ENCODE measurements at regions not wholly inside any gene's neighbourhood (a gene's known extent, or its start where the extent isn't known, plus 50 kb on each side); places are given as distances from the start of the nearest gene placed in this dataset.
"Not testable (repeated sequence)": the region's sequence is repeated elsewhere in the genome, so short reads cannot be mapped to it uniquely, and the experiment has no call there.

DNA sequence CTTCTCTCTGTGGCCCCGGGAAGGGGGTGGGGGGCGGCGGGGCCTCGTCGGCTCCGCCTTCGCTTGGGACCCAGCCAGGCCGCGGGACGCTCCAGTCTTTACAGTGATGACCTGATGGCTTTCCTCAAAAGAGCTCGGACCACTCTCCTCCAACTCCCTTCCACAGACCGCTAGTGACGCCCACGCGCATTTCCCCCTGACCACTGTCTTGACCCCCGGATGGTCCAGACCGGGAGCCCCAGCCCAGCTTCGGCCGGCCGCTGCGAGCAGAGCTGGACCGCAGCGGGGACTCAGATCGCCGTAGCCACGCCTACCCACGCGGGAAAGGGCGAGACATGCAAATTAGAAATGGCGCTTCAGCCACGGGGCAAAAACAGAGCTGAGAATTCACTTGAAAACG lies 81.6 kb upstream of the RNU2-1 start:
- DNase-seq = no peak

GRCh38 chr17:43314611-43315011 lies 80.8 kb upstream of the RNU2-1 start:
- DNase-seq = no peak

DNA sequence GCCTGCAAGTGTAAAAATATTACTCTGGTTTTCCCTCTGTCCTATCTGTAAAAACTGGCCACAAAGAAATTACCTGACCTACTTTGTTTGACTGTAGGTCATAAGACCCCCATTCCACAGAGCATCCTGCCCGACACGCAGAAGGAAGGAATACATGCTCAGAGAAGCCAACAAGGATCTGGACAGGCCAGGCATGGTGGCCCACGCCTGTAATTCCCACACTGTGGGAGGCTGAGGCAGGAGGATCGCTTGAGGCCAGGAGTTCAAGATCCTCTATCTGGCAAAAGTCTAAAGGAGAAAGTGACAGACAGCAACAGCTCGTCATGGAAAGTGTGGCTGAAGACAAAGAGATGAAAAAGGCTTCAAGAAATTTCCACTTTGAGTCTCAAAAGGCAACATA lies 78.2 kb upstream of the RNU2-1 start:
- no peak for DNase-seq

DNA sequence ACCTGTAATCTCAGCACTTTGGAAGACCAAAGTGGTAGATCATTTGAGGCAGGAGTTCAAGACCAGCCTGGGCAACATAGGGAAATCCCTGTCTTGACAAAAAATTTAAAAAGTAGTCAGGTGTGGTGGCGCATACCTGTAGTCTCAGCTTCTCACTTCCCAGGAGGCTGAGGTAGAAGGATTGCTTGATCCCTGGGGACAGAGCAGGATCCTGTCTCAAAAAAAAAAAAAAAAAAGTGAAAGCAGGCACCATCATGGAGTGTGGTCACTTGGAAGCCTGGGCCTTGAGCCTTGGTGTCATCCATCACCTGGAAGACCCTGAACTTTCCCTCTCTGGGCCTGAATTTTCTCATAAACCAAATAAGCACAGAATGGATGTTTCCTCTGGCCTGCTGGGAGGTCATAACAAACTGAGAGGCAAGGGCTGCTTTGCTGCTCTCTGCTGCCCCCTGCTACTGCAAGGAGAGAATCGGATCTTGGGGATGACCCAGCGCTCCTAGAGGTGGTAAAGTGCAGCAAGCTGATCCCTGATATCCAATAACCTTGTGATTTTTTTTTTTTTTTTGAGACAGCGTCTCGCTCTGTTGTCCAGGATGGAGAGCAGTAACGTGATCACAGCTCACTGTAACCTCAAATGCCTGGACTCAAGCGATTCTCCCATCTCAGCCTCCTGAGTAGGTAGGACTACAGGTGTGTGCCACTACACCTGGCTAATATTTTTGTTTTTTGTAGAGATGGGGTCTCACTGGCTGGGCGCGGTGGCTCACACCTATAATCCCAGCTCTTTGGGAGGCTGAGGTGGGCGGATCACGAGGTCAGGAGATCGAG lies 75.9 kb upstream of the RNU2-1 start:
- DNase-seq = no peak

GRCh38 chr17:43308999-43309398 lies 75.2 kb upstream of the RNU2-1 start:
- no peak for DNase-seq

- DNase-seq = not testable (repeated sequence)
Observed at GRCh38 chr17:43304792-43305191, 71.0 kb upstream of the RNU2-1 start.

- DNase-seq = not testable (repeated sequence)
Observed at GRCh38 chr17:43303049-43303448, 69.3 kb upstream of the RNU2-1 start.

DNA sequence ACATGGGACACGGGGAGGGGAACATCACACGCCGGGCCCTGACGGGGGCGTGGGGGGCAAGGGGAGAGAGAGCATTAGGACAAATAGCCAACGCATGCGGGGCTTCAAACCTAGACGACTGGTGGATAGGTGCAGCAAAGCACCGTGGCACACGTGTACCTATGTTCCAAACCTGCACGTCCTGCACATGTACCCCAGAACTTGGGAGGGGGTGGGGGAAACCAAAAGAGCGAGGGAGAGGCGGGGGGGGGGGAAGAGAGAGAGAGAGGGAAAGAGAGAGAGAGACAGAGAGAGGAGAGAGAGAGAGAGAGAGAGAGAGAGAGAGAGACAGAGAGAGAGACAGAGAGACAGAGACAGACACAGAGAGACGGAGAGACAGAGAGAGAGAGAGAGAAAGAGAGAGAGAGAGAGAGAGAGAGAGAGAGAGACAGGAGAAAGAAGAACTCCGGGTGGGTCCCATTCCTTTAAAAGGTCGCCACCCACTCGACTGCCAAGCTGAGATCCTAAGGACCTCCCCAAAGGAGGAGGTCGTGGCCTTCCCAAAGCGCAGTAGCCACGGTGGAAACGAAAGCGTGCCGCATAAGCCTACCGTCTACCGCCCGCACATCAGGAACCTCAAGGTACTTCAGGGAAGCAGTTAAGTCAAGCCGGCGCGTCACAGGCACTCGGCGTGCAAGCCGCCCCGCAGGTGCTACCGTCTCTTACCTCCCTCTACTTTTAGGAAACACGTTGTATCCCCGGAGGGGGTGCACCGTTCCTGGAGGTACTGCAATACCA lies 65.7 kb upstream of the RNU2-1 start:
- not testable (repeated sequence) for DNase-seq

DNA sequence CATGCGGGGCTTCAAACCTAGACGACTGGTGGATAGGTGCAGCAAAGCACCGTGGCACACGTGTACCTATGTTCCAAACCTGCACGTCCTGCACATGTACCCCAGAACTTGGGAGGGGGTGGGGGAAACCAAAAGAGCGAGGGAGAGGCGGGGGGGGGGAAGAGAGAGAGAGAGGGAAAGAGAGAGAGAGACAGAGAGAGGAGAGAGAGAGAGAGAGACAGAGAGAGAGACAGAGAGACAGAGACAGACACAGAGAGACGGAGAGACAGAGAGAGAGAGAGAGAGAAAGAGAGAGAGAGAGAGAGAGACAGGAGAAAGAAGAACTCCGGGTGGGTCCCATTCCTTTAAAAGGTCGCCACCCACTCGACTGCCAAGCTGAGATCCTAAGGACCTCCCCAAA lies 55.9 kb upstream of the RNU2-1 start:
- not testable (repeated sequence) for DNase-seq

GRCh38 chr17:43283606-43284005 lies 49.8 kb upstream of the RNU2-1 start:
- not testable (repeated sequence) for DNase-seq
